ENCODE measurements at regions not wholly inside any gene's neighbourhood (a gene's known extent, or its start where the extent isn't known, plus 50 kb on each side); places are given as distances from the start of the nearest gene placed in this dataset.

DNA sequence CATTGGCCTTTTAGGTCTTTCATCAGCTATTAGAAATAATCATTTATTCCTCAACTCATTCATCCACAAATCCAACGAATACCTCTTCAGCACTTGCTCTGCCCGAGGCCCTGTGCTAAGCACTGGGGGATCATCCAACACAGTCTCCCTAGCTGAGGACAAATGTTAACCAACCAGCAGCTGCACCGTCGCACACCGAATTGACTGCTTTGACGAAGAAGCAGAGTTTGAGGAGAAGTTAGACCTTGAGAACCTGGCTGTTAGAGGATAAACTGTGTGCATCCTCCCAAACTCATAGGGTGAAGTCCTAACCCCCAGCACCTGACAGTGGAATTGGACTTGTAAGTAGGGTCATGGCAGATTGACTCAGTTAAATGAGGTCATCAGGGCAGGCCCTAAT is 170.9 kb downstream of the USP12 start:
- ChIA-PET CTCF (no interaction called here), POLR2A (no interaction called here)
- no peak for TF ChIP-seq SP1 (IDR thresholded peaks at IDR 0.05)
- TF ChIP-seq LEF1 (IDR thresholded peaks at IDR 0.05; ENCODE audit: borderline replicate concordance): no peak
- no peak for TF ChIP-seq CTBP1 (IDR thresholded peaks at IDR 0.05; ENCODE audit: borderline replicate concordance)
- TF ChIP-seq ELF4 (IDR thresholded peaks at IDR 0.05): no peak
- no peak for TF ChIP-seq ARNT (IDR thresholded peaks at IDR 0.05)
- TF ChIP-seq BHLHE40 (IDR thresholded peaks at IDR 0.05; ENCODE audit: borderline replicate concordance): no peak
- no peak for TF ChIP-seq HDGF (IDR thresholded peaks at IDR 0.05; ENCODE audit: borderline replicate concordance)
- TF ChIP-seq, protein P1, sequence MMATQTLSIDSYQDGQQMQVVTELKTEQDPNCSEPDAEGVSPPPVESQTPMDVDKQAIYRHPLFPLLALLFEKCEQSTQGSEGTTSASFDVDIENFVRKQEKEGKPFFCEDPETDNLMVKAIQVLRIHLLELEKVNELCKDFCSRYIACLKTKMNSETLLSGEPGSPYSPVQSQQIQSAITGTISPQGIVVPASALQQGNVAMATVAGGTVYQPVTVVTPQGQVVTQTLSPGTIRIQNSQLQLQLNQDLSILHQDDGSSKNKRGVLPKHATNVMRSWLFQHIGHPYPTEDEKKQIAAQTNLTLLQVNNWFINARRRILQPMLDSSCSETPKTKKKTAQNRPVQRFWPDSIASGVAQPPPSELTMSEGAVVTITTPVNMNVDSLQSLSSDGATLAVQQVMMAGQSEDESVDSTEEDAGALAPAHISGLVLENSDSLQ (IDR thresholded peaks at IDR 0.05): no peak
- TF ChIP-seq FOXA1 (IDR thresholded peaks at IDR 0.05): no peak
- no peak for TF ChIP-seq FOXM1 (IDR thresholded peaks at IDR 0.05; ENCODE audit: borderline replicate concordance)
- no peak for TF ChIP-seq FOXK2 (IDR thresholded peaks at IDR 0.05)
- no peak for TF ChIP-seq SUZ12 (IDR thresholded peaks at IDR 0.05)
- TF ChIP-seq L3MBTL2 (conservative IDR thresholded peaks at IDR 0.05): no peak
- no peak for TF ChIP-seq NFRKB (IDR thresholded peaks at IDR 0.05)
- no peak for TF ChIP-seq ZNF384 (IDR thresholded peaks at IDR 0.05)
- no peak for DNase-seq (ENCODE audit: extremely low spot score)

DNA sequence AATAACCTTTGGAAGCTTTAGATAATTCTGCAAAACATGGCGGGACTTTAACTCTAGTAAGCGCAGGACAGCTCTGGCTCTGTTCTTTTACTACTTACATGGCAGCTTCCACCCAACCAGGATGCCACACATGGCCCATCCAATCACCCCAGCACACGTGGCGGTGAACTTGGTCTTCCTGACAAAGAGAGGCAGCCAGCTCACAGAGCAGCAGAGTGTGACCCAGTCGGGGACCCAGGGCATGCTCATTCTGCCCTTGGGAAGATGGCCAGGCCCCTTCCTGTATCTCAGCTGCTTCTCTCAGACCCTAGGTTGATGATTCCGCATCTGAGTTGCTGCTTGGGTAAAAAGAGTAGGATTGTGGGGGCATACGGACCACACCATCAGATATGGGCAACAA is 172.1 kb downstream of the USP12 start:
- TF ChIP-seq ELF4 (IDR thresholded peaks at IDR 0.05) (no peak), HDGF (IDR thresholded peaks at IDR 0.05; ENCODE audit: borderline replicate concordance) (no peak), NFRKB (IDR thresholded peaks at IDR 0.05) (no peak), ZNF384 (IDR thresholded peaks at IDR 0.05) (no peak), L3MBTL2 (conservative IDR thresholded peaks at IDR 0.05) (no peak), CTBP1 (IDR thresholded peaks at IDR 0.05; ENCODE audit: borderline replicate concordance) (no peak)
- ChIA-PET CTCF (no interaction called here), POLR2A (no interaction called here)
- no peak for DNase-seq (ENCODE audit: extremely low spot score)

DNA sequence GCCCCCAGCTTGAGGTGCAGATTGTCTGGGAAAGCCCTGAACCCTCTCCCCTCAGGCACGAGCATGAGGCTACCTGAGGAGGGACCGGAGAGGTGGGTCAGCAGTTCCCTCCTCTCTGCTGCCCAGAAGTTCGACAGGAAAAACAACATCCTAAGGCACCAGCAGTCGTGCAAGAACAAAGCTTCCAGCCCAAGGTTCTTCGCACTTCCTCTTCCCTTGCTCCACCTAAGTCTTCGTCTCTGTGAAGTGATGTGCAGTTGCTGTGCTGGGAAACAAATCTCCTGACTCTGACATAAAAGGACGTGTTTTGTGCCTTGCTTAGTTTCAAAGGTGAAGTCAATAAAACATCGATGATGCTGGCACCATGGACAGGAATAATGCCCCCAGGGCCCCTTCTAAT is 173.3 kb downstream of the USP12 start:
- no peak for DNase-seq (ENCODE audit: extremely low spot score)
- ChIA-PET CTCF (no interaction called here), POLR2A (no interaction called here)
- TF ChIP-seq ELF4 (IDR thresholded peaks at IDR 0.05) (no peak), SP1 (IDR thresholded peaks at IDR 0.05) (no peak), CTBP1 (IDR thresholded peaks at IDR 0.05; ENCODE audit: borderline replicate concordance) (no peak), TARDBP (IDR thresholded peaks at IDR 0.05) (no peak), ARNT (IDR thresholded peaks at IDR 0.05) (no peak), SUZ12 (IDR thresholded peaks at IDR 0.05) (no peak), FOXM1 (IDR thresholded peaks at IDR 0.05; ENCODE audit: borderline replicate concordance) (no peak), ZNF384 (IDR thresholded peaks at IDR 0.05) (no peak), FOXA1 (IDR thresholded peaks at IDR 0.05) (no peak), L3MBTL2 (conservative IDR thresholded peaks at IDR 0.05) (no peak), LEF1 (IDR thresholded peaks at IDR 0.05; ENCODE audit: borderline replicate concordance) (no peak), NFRKB (IDR thresholded peaks at IDR 0.05) (no peak), BHLHE40 (IDR thresholded peaks at IDR 0.05; ENCODE audit: borderline replicate concordance) (no peak)
- TF ChIP-seq, protein P1 (IDR thresholded peaks at IDR 0.05): no peak

DNA sequence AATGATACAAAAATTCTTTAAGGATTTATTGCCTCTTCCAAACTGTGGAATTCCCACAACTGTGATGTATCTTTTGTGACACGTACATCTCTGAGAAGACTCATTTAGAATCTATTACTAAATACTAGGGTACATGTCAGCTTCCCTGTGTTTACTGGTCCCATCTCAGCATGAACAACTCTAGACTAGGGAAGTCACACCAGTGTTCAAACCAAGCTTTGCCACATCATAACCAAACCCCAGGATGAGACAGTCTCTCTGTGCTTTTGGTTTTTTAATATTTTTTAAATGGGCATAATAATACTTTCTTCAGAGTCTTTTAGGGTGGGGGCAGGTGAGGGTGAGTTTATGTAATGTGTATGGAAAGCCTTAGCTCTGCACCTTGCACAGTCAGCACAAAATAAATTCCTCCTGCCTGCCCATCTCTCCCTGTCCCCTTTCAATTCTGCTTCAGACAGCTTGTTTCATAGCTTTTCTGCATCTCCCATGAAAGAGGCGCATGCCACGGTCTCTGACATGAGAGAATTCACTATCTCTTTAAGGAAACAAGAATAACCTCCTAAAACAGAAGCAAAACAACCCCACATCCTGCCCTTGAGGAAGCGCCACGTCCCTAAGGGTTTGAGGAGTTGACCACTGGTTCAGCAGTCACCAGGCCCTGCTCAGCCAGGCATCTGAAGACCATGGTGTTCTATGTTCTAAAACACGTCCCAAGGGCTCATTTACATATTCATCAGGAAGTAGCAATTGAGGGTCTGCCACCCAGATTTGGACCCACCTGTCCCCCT is 174.5 kb downstream of the USP12 start:
- no peak for DNase-seq (ENCODE audit: extremely low spot score)

DNA sequence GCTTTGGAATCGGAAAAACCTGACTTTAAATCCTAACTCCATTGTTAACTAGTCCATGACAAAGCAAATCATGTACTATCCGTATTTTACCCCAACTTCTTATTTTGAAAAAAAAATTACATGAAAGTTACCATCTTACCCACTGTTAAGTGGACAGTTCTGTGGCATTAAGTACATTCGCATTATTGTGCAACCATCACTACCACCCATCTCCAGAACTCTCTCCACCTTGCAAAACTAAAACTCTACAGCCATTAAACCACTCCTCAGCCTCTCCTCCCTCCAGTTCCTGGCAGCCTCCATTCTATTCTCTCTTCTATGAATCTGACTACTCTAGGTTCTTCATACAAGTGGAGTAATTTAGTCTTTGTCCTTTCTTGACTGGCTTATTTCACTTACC is 176.5 kb downstream of the USP12 start:
- ChIA-PET CTCF (no interaction called here), POLR2A (no interaction called here)
- TF ChIP-seq LEF1 (IDR thresholded peaks at IDR 0.05; ENCODE audit: borderline replicate concordance) (no peak), SP1 (IDR thresholded peaks at IDR 0.05) (no peak), ARNT (IDR thresholded peaks at IDR 0.05) (no peak), HDGF (IDR thresholded peaks at IDR 0.05; ENCODE audit: borderline replicate concordance) (no peak), FOXK2 (IDR thresholded peaks at IDR 0.05) (no peak), SUZ12 (IDR thresholded peaks at IDR 0.05) (no peak), FOXA1 (IDR thresholded peaks at IDR 0.05) (no peak), L3MBTL2 (conservative IDR thresholded peaks at IDR 0.05) (no peak), ZNF384 (IDR thresholded peaks at IDR 0.05) (no peak), FOXM1 (IDR thresholded peaks at IDR 0.05; ENCODE audit: borderline replicate concordance) (no peak), ELF4 (IDR thresholded peaks at IDR 0.05) (no peak), NFRKB (IDR thresholded peaks at IDR 0.05) (no peak), BHLHE40 (IDR thresholded peaks at IDR 0.05; ENCODE audit: borderline replicate concordance) (no peak), CTBP1 (IDR thresholded peaks at IDR 0.05; ENCODE audit: borderline replicate concordance) (no peak), TARDBP (IDR thresholded peaks at IDR 0.05) (no peak)
- TF ChIP-seq, protein P1 (IDR thresholded peaks at IDR 0.05): no peak
- no peak for DNase-seq (ENCODE audit: extremely low spot score)

More for the DNA sequence above, 174.5 kb downstream of the USP12 start:
- CTCF ChIA-PET: no interaction called here
- TF ChIP-seq ARNT (IDR thresholded peaks at IDR 0.05) (no peak), SUZ12 (IDR thresholded peaks at IDR 0.05) (no peak)
- TF ChIP-seq, protein P1 (IDR thresholded peaks at IDR 0.05): no peak
- POLR2A ChIA-PET: no interaction called here

DNA sequence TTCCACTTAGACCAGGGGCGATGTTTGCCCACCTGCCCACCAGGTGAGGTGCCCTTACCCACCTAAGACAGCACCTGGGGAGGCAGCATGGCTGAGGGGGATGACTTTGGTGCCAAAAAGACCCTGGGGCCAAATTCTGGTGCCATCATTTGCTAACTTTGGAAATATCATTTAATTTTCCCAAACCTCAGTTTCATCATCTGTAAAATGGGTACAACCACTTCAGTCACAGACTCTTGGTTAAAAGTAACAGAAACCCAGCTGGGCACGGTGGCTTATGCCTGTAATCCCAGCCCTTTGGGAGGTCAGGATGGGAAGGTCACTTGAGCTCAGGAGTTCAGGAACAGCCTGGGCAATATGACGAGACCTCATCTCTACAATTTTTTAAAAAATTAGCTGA is 177.8 kb downstream of the USP12 start:
- TF ChIP-seq ELF4 (IDR thresholded peaks at IDR 0.05) (no peak), L3MBTL2 (conservative IDR thresholded peaks at IDR 0.05) (no peak), HDGF (IDR thresholded peaks at IDR 0.05; ENCODE audit: borderline replicate concordance) (no peak), SUZ12 (IDR thresholded peaks at IDR 0.05) (no peak), FOXK2 (IDR thresholded peaks at IDR 0.05) (no peak), TARDBP (IDR thresholded peaks at IDR 0.05) (no peak), LEF1 (IDR thresholded peaks at IDR 0.05; ENCODE audit: borderline replicate concordance) (no peak)
- TF ChIP-seq, protein P1 (IDR thresholded peaks at IDR 0.05): no peak
- ChIA-PET POLR2A (no interaction called here), CTCF (no interaction called here)
- DNase-seq (ENCODE audit: extremely low spot score): no peak
